Epithelial cell of esophagus (primary cell): ENCODE measurements at regions not wholly inside any gene's neighbourhood (a gene's known extent, or its start where the extent isn't known, plus 50 kb on each side); places are given as distances from the start of the nearest gene placed in this dataset.
"Not testable (repeated sequence)": the region's sequence is repeated elsewhere in the genome, so short reads cannot be mapped to it uniquely, and the experiment has no call there.

Experiments
- DNase-seq: peaks from one replicate; pipeline ENCODE4 v3.0.0; 2010; ENCODE audit warnings: low read depth
- H3K4me3 ChIP-seq: 2 replicates; pipeline ENCODE4 v1.5.1; 2011; ENCODE audit warnings: mild to moderate bottlenecking, low read length, control low read depth
- CTCF ChIP-seq: IDR thresholded peaks from 2 replicates; pipeline ENCODE4 v1.5.1; 2011; ENCODE audit warnings: low read depth, mild to moderate bottlenecking, low read length, control low read depth, inconsistent platforms; ENCODE audit not compliant: insufficient read depth; ENCODE audit errors: missing control alignments

GRCh38 chr10:37490266-37490665, 364.9 kb downstream of the ANKRD30A start:
- TF ChIP-seq CTCF = no peak
- DNase-seq = no peak
- H3K4me3 ChIP-seq = no peak overlapping the region

- H3K4me3 ChIP-seq = no peak overlapping the region
- no peak for TF ChIP-seq CTCF
These were observed 364.2 kb downstream of the ANKRD30A start for GRCh38 chr10:37489658-37490003.

GRCh38 chr10:37488792-37489657, 363.6 kb downstream of the ANKRD30A start:
- no peak for TF ChIP-seq CTCF
- H3K4me3 ChIP-seq = no peak overlapping the region
- peak; percentile 66 for DNase-seq

More at GRCh38 chr10:37489658-37490003, 364.2 kb downstream of the ANKRD30A start:
- peak; percentile 79 for DNase-seq

GRCh38 chr10:37480596-37480995, 355.2 kb downstream of the ANKRD30A start:
- DNase-seq, H3K4me3 ChIP-seq: not testable (repeated sequence)

GRCh38 chr10:37479469-37479868, 354.1 kb downstream of the ANKRD30A start:
- H3K4me3 ChIP-seq = no peak overlapping the region
- no peak for TF ChIP-seq CTCF
- DNase-seq = no peak

GRCh38 chr10:37478381-37478780, 353.0 kb downstream of the ANKRD30A start:
- no peak for DNase-seq
- TF ChIP-seq CTCF = no peak
- H3K4me3 ChIP-seq = no peak overlapping the region

GRCh38 chr10:37476285-37476684, 350.9 kb downstream of the ANKRD30A start:
- H3K4me3 ChIP-seq = no peak overlapping the region
- DNase-seq = no peak

More at GRCh38 chr10:37476285-37476684, 350.9 kb downstream of the ANKRD30A start:
- TF ChIP-seq CTCF = no peak
